H1 (cell line): ENCODE measurements at regions not wholly inside any gene's neighbourhood (a gene's known extent, or its start where the extent isn't known, plus 50 kb on each side); places are given as distances from the start of the nearest gene placed in this dataset.
A peak's percentile ranks its signal among the peaks of the same experiment; 100 is the strongest.

Experiments
- CTCF ChIA-PET: fragments of 300-600 bp; sonication (Branson Sonifier 250); formaldehyde crosslinking; loops from one replicate; lab custom pipeline; 2021; ENCODE audit not compliant: partially characterized antibody; lab: Charles Lee
- POLR2A ChIA-PET: fragments of 300-600 bp; sonication (Branson Sonifier 250); formaldehyde crosslinking; loops from one replicate; lab custom pipeline; 2021; ENCODE audit warnings: inconsistent platforms; ENCODE audit not compliant: partially characterized antibody; lab: Charles Lee
- DNase-seq, 2 experiments: peaks; one replicate each; pipeline versions ENCODE4 v3.0.0 to v3.0.0-alpha.2; 2010 to 2022; ENCODE audit warnings: low spot score in 2 of 2, low read depth in 1 of 2, mixed read lengths in 1 of 2
- FAIRE-seq: peaks from 2 replicates; lab custom pipeline; 2011; peaks lifted over from hg19 to GRCh38; lab: Jason Lieb, UNC
- H2AFZ ChIP-seq: 2 replicates; pipeline ENCODE4 v1.8.1; 2012; ENCODE audit warnings: low read length, inconsistent platforms
- H2AK5ac ChIP-seq: 2 replicates; pipeline ENCODE4 v1.6.1; 2013; ENCODE audit warnings: low read depth, low read length
- H2BK120ac ChIP-seq: replicated peaks from 2 replicates; pipeline ENCODE3; 2013; ENCODE audit warnings: low read depth, low read length, inconsistent platforms
- H2BK12ac ChIP-seq: 2 replicates; pipeline ENCODE4 v1.6.1; 2013; ENCODE audit warnings: low read depth, low read length
- H2BK15ac ChIP-seq: 2 replicates; pipeline ENCODE4 v1.6.1; 2013; ENCODE audit warnings: low read length
- H2BK20ac ChIP-seq: 2 replicates; pipeline ENCODE4 v1.6.1; 2013; ENCODE audit warnings: low read length
- H2BK5ac ChIP-seq: 2 replicates; pipeline ENCODE4 v1.6.1; 2013; ENCODE audit warnings: low read depth, low read length
- H3K14ac ChIP-seq: 2 replicates; pipeline ENCODE4 v1.6.1; 2013; ENCODE audit warnings: inconsistent platforms; ENCODE audit not compliant: insufficient read length
- H3K18ac ChIP-seq: 2 replicates; pipeline ENCODE4 v1.6.1; 2013; ENCODE audit warnings: low read length; ENCODE audit errors: extremely low read depth
- H3K23ac ChIP-seq: 2 replicates; pipeline ENCODE4 v1.6.1; 2013; ENCODE audit warnings: inconsistent platforms; ENCODE audit not compliant: insufficient read length
- H3K23me2 ChIP-seq: 2 replicates; pipeline ENCODE4 v1.6.1; 2013; ENCODE audit warnings: low read depth, low read length
- H3K27ac ChIP-seq: 2 replicates; pipeline ENCODE4 v1.6.1; 2011; ENCODE audit warnings: low read depth, low read length, inconsistent platforms
- H3K27me3 ChIP-seq, 4 experiments: replicated peaks in 1 of 4; 1 replicate in 1 of 4; 2 replicates in 3 of 4; pipeline versions ENCODE4 v1.6.1 to v1.8.1; 2011 to 2013; ENCODE audit warnings: low read length in 3 of 4, mild to moderate bottlenecking in 3 of 4, inconsistent platforms in 2 of 4, mixed read lengths in 2 of 4, moderate library complexity in 1 of 4; ENCODE audit not compliant: control insufficient read depth in 3 of 4, insufficient read depth in 3 of 4; ENCODE audit errors: extremely low read depth in 1 of 4
- H3K36me3 ChIP-seq, 4 experiments: 2 replicates each; pipeline versions ENCODE4 v1.6.1 to v1.8.1; 2011 to 2013; ENCODE audit warnings: mild to moderate bottlenecking in 4 of 4, low read length in 3 of 4, moderate library complexity in 2 of 4, control low read depth in 1 of 4, inconsistent platforms in 1 of 4; ENCODE audit not compliant: insufficient read depth in 4 of 4, control insufficient read depth in 2 of 4
- H3K4ac ChIP-seq: replicated peaks from 2 replicates; pipeline ENCODE3; 2013; ENCODE audit warnings: low read length, low read depth, mixed read lengths, inconsistent platforms; ENCODE audit not compliant: insufficient read length
- H3K4me1 ChIP-seq, 4 experiments: replicated peaks in 1 of 4; 1 replicate in 1 of 4; 2 replicates in 3 of 4; pipeline versions ENCODE4 v1.6.1 to v1.8.1; 2011 to 2013; ENCODE audit warnings: low read length in 3 of 4, inconsistent platforms in 2 of 4, mixed read lengths in 1 of 4; ENCODE audit not compliant: insufficient read depth in 4 of 4, control insufficient read depth in 3 of 4
- H3K4me2 ChIP-seq, 2 experiments: 2 replicates each; pipeline versions ENCODE4 v1.6.1 to v1.8.1; 2011 to 2013; ENCODE audit warnings: low read depth in 2 of 2, low read length in 2 of 2, control low read depth in 1 of 2, inconsistent platforms in 1 of 2, mild to moderate bottlenecking in 1 of 2; ENCODE audit not compliant: insufficient read depth in 1 of 2
- H3K4me3 ChIP-seq, 4 experiments: fragments of 200-600, 300-600 bp in 1 of 4; sonication (generic), shearing (Covaris generic), sonication (Bioruptor Twin) in 1 of 4; 2 replicates each; pipeline versions ENCODE4 v1.5.1 to v1.8.1; 2011 to 2016; ENCODE audit warnings: low read length in 4 of 4, low read depth in 3 of 4, control low read depth in 2 of 4, inconsistent platforms in 2 of 4, mild to moderate bottlenecking in 2 of 4, mixed read lengths in 1 of 4, moderate library complexity in 1 of 4; ENCODE audit not compliant: insufficient read depth in 2 of 4; ENCODE audit errors: extremely low read depth in 1 of 4
- H3K56ac ChIP-seq: replicated peaks from 2 replicates; pipeline ENCODE3; 2013; ENCODE audit warnings: low read depth, mild to moderate bottlenecking, mixed read lengths, low read length, inconsistent platforms; ENCODE audit not compliant: insufficient read length
- H3K79me1 ChIP-seq: 2 replicates; pipeline ENCODE4 v1.6.1; 2013; ENCODE audit warnings: low read depth, low read length, control low read depth
- H3K79me2 ChIP-seq, 2 experiments: 2 replicates each; pipeline versions ENCODE4 v1.6.1 to v1.8.1; 2012 to 2013; ENCODE audit warnings: low read length in 2 of 2, mild to moderate bottlenecking in 2 of 2, inconsistent platforms in 1 of 2; ENCODE audit not compliant: insufficient read depth in 2 of 2, control insufficient read depth in 1 of 2
- H3K9ac ChIP-seq, 4 experiments: replicated peaks in 1 of 4; 1 replicate in 1 of 4; 2 replicates in 3 of 4; pipeline versions ENCODE4 v1.6.1 to v1.8.1; 2011 to 2013; ENCODE audit warnings: low read depth in 3 of 4, low read length in 3 of 4, control low read depth in 2 of 4, mild to moderate bottlenecking in 2 of 4, moderate library complexity in 2 of 4, inconsistent platforms in 1 of 4; ENCODE audit errors: extremely low read depth in 1 of 4
- H3K9me3 ChIP-seq, 2 experiments: 2 replicates each; pipeline versions ENCODE4 v1.6.1 to v1.8.1; 2012 to 2013; ENCODE audit warnings: mild to moderate bottlenecking in 2 of 2, moderate library complexity in 2 of 2, control low read depth in 1 of 2, inconsistent platforms in 1 of 2, low read depth in 1 of 2, low read length in 1 of 2, mixed read lengths in 1 of 2; ENCODE audit not compliant: insufficient read depth in 2 of 2
- H4K20me1 ChIP-seq, 2 experiments: replicated peaks in 1 of 2; 2 replicates each; pipeline versions ENCODE3 to v1.8.1; 2011 to 2013; ENCODE audit warnings: inconsistent platforms in 2 of 2, low read length in 2 of 2, mild to moderate bottlenecking in 1 of 2; ENCODE audit not compliant: insufficient read depth in 2 of 2, control insufficient read depth in 1 of 2
- H4K5ac ChIP-seq: 2 replicates; pipeline ENCODE4 v1.6.1; 2013; ENCODE audit warnings: low read length, low read depth, mixed read lengths, inconsistent platforms; ENCODE audit not compliant: insufficient read length
- H4K8ac ChIP-seq: 2 replicates; pipeline ENCODE4 v1.8.0; 2013; ENCODE audit warnings: mild to moderate bottlenecking, moderate library complexity, low read length, inconsistent platforms; ENCODE audit not compliant: insufficient read depth; ENCODE audit errors: extremely low read depth
- H4K91ac ChIP-seq: replicated peaks from 2 replicates; pipeline ENCODE3; 2013; ENCODE audit warnings: low read length, mixed read lengths, inconsistent platforms; ENCODE audit not compliant: insufficient read length
- BACH1 ChIP-seq: IDR thresholded peaks from 2 replicates; pipeline ENCODE4 v1.6.1; 2012; ENCODE audit warnings: low read length, improper control_type of control experiment
- CEBPB ChIP-seq: IDR thresholded peaks from 2 replicates; pipeline ENCODE4 v1.6.1; 2012; ENCODE audit warnings: low read depth, low read length
- GTF2F1 ChIP-seq: IDR thresholded peaks from 2 replicates; pipeline ENCODE4 v1.6.1; 2012; ENCODE audit warnings: low read depth, low read length, improper control_type of control experiment, borderline replicate concordance
- NANOG ChIP-seq: IDR thresholded peaks from 2 replicates; pipeline ENCODE4 v1.6.1; 2011; ENCODE audit warnings: low read length, low read depth, mild to moderate bottlenecking, inconsistent platforms; ENCODE audit not compliant: insufficient read depth, poor library complexity, severe bottlenecking
- NRF1 ChIP-seq: IDR thresholded peaks from 2 replicates; pipeline ENCODE4 v1.6.1; 2011; ENCODE audit warnings: mild to moderate bottlenecking, low read depth, low read length, improper control_type of control experiment
- SRF ChIP-seq: IDR thresholded peaks from 2 replicates; pipeline ENCODE4 v1.6.1; 2011; ENCODE audit warnings: mild to moderate bottlenecking, low read depth, low read length, moderate library complexity
- SUZ12 ChIP-seq: fragments of 200-600 bp; sonication (generic); IDR thresholded peaks from 2 replicates; pipeline ENCODE4 v1.6.1; 2012; ENCODE audit warnings: mild to moderate bottlenecking, inconsistent platforms, low read length, moderate library complexity, mixed read lengths
- WGBS, 2 experiments: shearing (Covaris generic) in 1 of 2; methylation state at CpG; one replicate each; pipeline versions ENCODE4 v1.1.6 to v1.1.7; 2013 to 2015; ENCODE audit warnings: low lambda C conversion rate in 2 of 2, mixed read lengths in 2 of 2, inconsistent platforms in 1 of 2, low coverage in 1 of 2, missing lambda C conversion rate in 1 of 2; ENCODE audit not compliant: insufficient replicate concordance in 2 of 2, insufficient coverage in 1 of 2, insufficient read length in 1 of 2; ENCODE audit errors: extremely low coverage in 1 of 2, missing lambda C conversion rate in 1 of 2; 5-methylcytosine and 5-hydroxymethylcytosine counted together
- TF ChIP-seq, protein P1 (sequence below), 3 experiments: IDR thresholded peaks; 1 replicate in 2 of 3; 2 replicates in 1 of 3; pipeline versions ENCODE4 v1.5.1 to v1.6.1; 2011; ENCODE audit warnings: low read length in 3 of 3, mild to moderate bottlenecking in 3 of 3, inconsistent platforms in 2 of 3, low read depth in 1 of 3, moderate library complexity in 1 of 3; ENCODE audit not compliant: insufficient read depth in 1 of 3; ENCODE audit errors: control extremely low read depth in 1 of 3

DNA sequence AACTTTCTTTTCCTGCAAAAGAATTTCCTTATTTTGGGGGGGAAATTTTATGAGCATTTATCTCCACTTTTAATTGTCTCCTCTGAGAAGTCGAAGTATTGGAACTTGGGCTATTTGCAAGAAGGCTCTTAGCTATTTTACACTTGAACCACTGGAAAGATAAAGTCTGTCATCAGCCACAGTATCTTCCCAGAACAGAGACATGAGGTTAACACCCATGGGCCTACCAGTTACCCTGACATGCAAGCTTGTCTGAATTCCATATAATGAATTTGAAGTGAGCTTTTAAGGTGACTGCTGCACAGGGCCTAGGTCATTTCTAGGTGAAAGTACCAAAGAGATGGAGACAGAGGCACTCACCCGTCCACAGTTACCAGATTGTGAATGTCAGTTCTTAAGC is 193.1 kb downstream of the SIM1 start:
- H2BK120ac ChIP-seq: no peak overlapping the region
- no peak overlapping the region for H4K91ac ChIP-seq
- no peak for FAIRE-seq
- no peak overlapping the region for H2BK12ac ChIP-seq
- CTCF ChIA-PET: interaction anchor here (0.5 to 1.3 kb wide), 3 partner anchors 49 to 431 kb away, joined by 3 read pairs; no protein-coding TSS in a partner anchor
- H3K36me3 ChIP-seq: no peaks in the 10 kb centered on the region; a peak in 1 of 8 replicates
- POLR2A ChIA-PET: no interaction called here
- H3K27me3 ChIP-seq: no peaks in the 10 kb centered on the region
- no peaks in the 10 kb centered on the region for H3K79me2 ChIP-seq
- H3K56ac ChIP-seq: no peak overlapping the region
- no peak for DNase-seq
- H3K4me3 ChIP-seq: no peak overlapping the region
- H4K8ac ChIP-seq: no peak overlapping the region
- no peak overlapping the region for H2AFZ ChIP-seq
- 93% methylated on average over 2 of the region's 2 CpGs; no CpG with 5 or more reads in 1 of the 2 experiments for WGBS, 2 experiments
- H3K4me2 ChIP-seq: no peak overlapping the region
- H3K23me2 ChIP-seq: no peaks in the 10 kb centered on the region
- no peak overlapping the region for H3K14ac ChIP-seq
- H3K9me3 ChIP-seq: peaks cover 0 to 6% of the 10 kb centered on the region in 2 experiments; a peak in 2 of 4 replicates
- no peak overlapping the region for H3K4ac ChIP-seq
- H3K79me1 ChIP-seq: no peaks in the 10 kb centered on the region
- H4K5ac ChIP-seq: no peak overlapping the region
- H3K27ac ChIP-seq: no peak overlapping the region
- H3K18ac ChIP-seq: no peak overlapping the region
- H2BK15ac ChIP-seq: 0 out of 2 replicates have a peak overlapping the region, but pooled peaks have one; percentile 53
- no peak overlapping the region for H2BK20ac ChIP-seq
- no peak overlapping the region for H2AK5ac ChIP-seq
- no peak overlapping the region for H3K23ac ChIP-seq
- H2BK5ac ChIP-seq: no peak overlapping the region
- no peaks in the 10 kb centered on the region for H4K20me1 ChIP-seq
- H3K4me1 ChIP-seq: peaks cover 0 to 12% (median 4%) of the 10 kb centered on the region in 4 experiments; a peak in 2 of 7 replicates
- no peak overlapping the region for H3K9ac ChIP-seq
- TF ChIP-seq, protein P1, sequence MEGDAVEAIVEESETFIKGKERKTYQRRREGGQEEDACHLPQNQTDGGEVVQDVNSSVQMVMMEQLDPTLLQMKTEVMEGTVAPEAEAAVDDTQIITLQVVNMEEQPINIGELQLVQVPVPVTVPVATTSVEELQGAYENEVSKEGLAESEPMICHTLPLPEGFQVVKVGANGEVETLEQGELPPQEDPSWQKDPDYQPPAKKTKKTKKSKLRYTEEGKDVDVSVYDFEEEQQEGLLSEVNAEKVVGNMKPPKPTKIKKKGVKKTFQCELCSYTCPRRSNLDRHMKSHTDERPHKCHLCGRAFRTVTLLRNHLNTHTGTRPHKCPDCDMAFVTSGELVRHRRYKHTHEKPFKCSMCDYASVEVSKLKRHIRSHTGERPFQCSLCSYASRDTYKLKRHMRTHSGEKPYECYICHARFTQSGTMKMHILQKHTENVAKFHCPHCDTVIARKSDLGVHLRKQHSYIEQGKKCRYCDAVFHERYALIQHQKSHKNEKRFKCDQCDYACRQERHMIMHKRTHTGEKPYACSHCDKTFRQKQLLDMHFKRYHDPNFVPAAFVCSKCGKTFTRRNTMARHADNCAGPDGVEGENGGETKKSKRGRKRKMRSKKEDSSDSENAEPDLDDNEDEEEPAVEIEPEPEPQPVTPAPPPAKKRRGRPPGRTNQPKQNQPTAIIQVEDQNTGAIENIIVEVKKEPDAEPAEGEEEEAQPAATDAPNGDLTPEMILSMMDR (IDR thresholded peaks at IDR 0.05; ENCODE audit: control extremely low read depth in 1 of 3, insufficient read depth in 1 of 3, low read depth in 1 of 3, low read length in 3 of 3): no peak
- TF ChIP-seq NRF1: no peak
- no peak for TF ChIP-seq SUZ12
- no peak for TF ChIP-seq GTF2F1
- TF ChIP-seq CEBPB: no peak
- TF ChIP-seq BACH1: no peak
- no peak for TF ChIP-seq NANOG
- TF ChIP-seq SRF: no peak
